ENCODE measurements at regions not wholly inside any gene's neighbourhood (a gene's known extent, or its start where the extent isn't known, plus 50 kb on each side); places are given as distances from the start of the nearest gene placed in this dataset.

GRCh38 chr1:193680924-193681316 lies 494.5 kb upstream of the B3GALT2 start:
- no peak overlapping the region for H3K4me3 ChIP-seq
- no peak overlapping the region for H3K9ac ChIP-seq (ENCODE audit: insufficient read depth in 1 of 2, low read length in 2 of 2)
- H3K27ac ChIP-seq (ENCODE audit: low read depth in 1 of 2, low read length in 1 of 2): peak overlapping the region in 1 of 2 donors; percentile 21
- ATAC-seq (ENCODE audit: insufficient read depth, low FRiP score): no peak
- 48 to 93% methylated on average over 2 of the region's 2 CpGs for WGBS, 2 donors
- no peaks in the 10 kb centered on the region for H3K36me3 ChIP-seq (ENCODE audit: control insufficient read depth in 4 of 4, insufficient read depth in 4 of 4, low read length in 4 of 4)
- DNase-seq: no peak
- H3K27me3 ChIP-seq (ENCODE audit: control insufficient read depth in 3 of 3, insufficient read depth in 3 of 3, low read length in 2 of 3): no peaks in the 10 kb centered on the region
- no peak for TF ChIP-seq CTCF (IDR thresholded peaks at IDR 0.05; ENCODE audit: control extremely low read depth, extremely low read depth)
- no peaks in the 10 kb centered on the region for H3K9me3 ChIP-seq (ENCODE audit: control insufficient read depth in 4 of 4, insufficient read depth in 3 of 4, low read length in 3 of 4)
- peaks cover 0 to 5% (median 0%) of the 10 kb centered on the region in 5 donors for H3K4me1 ChIP-seq (ENCODE audit: control insufficient read depth in 5 of 5, insufficient read depth in 5 of 5, low read length in 5 of 5)

GRCh38 chr1:193680247-193680923 lies 494.0 kb upstream of the B3GALT2 start:
- Histone ChIP-seq H3K4me1 (ENCODE audit: control insufficient read depth in 5 of 5, insufficient read depth in 5 of 5, low read length in 5 of 5) (peaks cover 0 to 5% (median 0%) of the 10 kb centered on the region in 5 donors), H3K9ac (ENCODE audit: insufficient read depth in 1 of 2, low read length in 2 of 2) (no peak overlapping the region), H3K27ac (ENCODE audit: low read depth in 1 of 2, low read length in 1 of 2) (peak overlapping the region in 1 of 2 donors; percentile 45), H3K36me3 (ENCODE audit: control insufficient read depth in 4 of 4, insufficient read depth in 4 of 4, low read length in 4 of 4) (no peaks in the 10 kb centered on the region), H3K27me3 (ENCODE audit: control insufficient read depth in 3 of 3, insufficient read depth in 3 of 3, low read length in 2 of 3) (no peaks in the 10 kb centered on the region), H3K9me3 (ENCODE audit: control insufficient read depth in 4 of 4, insufficient read depth in 3 of 4, low read length in 3 of 4) (no peaks in the 10 kb centered on the region), H3K4me3 (no peak overlapping the region)
- DNase-seq (no peak), ATAC-seq (ENCODE audit: insufficient read depth, low FRiP score) (no peak)
- 55 to 71% methylated on average over 1 of the region's 1 CpG for WGBS, 2 donors
- no peak for TF ChIP-seq CTCF (IDR thresholded peaks at IDR 0.05; ENCODE audit: control extremely low read depth, extremely low read depth)

- Histone ChIP-seq H3K4me1 (ENCODE audit: control insufficient read depth in 5 of 5, insufficient read depth in 5 of 5, low read length in 5 of 5) (peaks cover 0 to 5% (median 0%) of the 10 kb centered on the region in 5 donors), H3K9me3 (ENCODE audit: control insufficient read depth in 4 of 4, insufficient read depth in 3 of 4, low read length in 3 of 4) (no peaks in the 10 kb centered on the region), H3K4me3 (no peak overlapping the region), H3K9ac (ENCODE audit: insufficient read depth in 1 of 2, low read length in 2 of 2) (no peak overlapping the region), H3K36me3 (ENCODE audit: control insufficient read depth in 4 of 4, insufficient read depth in 4 of 4, low read length in 4 of 4) (no peaks in the 10 kb centered on the region), H3K27me3 (ENCODE audit: control insufficient read depth in 3 of 3, insufficient read depth in 3 of 3, low read length in 2 of 3) (no peaks in the 10 kb centered on the region), H3K27ac (ENCODE audit: low read depth in 1 of 2, low read length in 1 of 2) (no peak overlapping the region)
- DNase-seq (peak in 2 of 3 donors; percentile 28 to 30), ATAC-seq (ENCODE audit: insufficient read depth, low FRiP score) (no peak)
- WGBS, 2 donors: 73 to 88% methylated on average over 3 of the region's 3 CpGs
- no peak for TF ChIP-seq CTCF (IDR thresholded peaks at IDR 0.05; ENCODE audit: control extremely low read depth, extremely low read depth)
Measured at GRCh38 chr1:193677874-193678273, 491.5 kb upstream of the B3GALT2 start.

Data from lung (tissue), 11 donors.